Kidney epithelial cell (primary cell): ENCODE measurements at regions not wholly inside any gene's neighbourhood (a gene's known extent, or its start where the extent isn't known, plus 50 kb on each side); places are given as distances from the start of the nearest gene placed in this dataset.

Experiments used
- DNase-seq: peaks from one replicate; pipeline ENCODE4 v3.0.0-alpha.2; 2010; ENCODE audit warnings: low read depth
- H3K27me3 ChIP-seq: 2 replicates; pipeline ENCODE4 v1.6.0; 2011; ENCODE audit warnings: low read length; ENCODE audit not compliant: control insufficient read depth, insufficient read depth
- H3K36me3 ChIP-seq: 2 replicates; pipeline ENCODE4 v1.5.1; 2011; ENCODE audit warnings: low read length; ENCODE audit not compliant: control insufficient read depth, insufficient read depth
- H3K4me3 ChIP-seq: 2 replicates; pipeline ENCODE4 v1.5.1; 2011; ENCODE audit warnings: low read depth, mild to moderate bottlenecking, control low read depth, low read length
- TF ChIP-seq, protein P1 (sequence below): IDR thresholded peaks from 2 replicates; pipeline ENCODE4 v1.5.1; 2011; ENCODE audit warnings: mild to moderate bottlenecking, moderate library complexity, low read length, control low read depth, inconsistent platforms; ENCODE audit not compliant: insufficient read depth, poor library complexity, severe bottlenecking

DNA sequence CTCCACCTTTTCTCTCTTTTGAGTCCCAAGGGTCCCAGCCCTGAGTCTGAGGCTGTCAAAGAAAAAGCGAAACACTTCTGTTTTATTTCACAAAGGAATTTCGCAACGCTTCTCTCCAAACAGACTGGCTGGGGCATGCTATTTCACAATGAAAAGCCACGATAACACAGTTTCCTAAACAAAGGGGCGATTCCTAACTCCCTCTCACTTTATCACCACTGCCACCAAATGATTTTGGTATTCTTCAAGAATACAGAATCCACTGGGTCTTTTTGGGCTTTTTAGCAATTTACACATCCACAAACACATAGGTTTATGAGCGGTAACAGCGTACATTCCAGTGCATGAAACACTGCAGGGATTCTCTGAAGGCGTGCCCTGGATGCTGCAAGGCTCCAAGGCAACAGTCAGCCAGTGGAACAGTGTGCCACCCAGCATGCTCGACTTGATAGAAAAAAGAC is 161.2 kb downstream of the DAD1 start:
- no peak for DNase-seq
- no peaks in the 10 kb centered on the region for H3K27me3 ChIP-seq
- H3K36me3 ChIP-seq, result no peaks in the 10 kb centered on the region
- no peak overlapping the region for H3K4me3 ChIP-seq
- TF ChIP-seq, protein P1, sequence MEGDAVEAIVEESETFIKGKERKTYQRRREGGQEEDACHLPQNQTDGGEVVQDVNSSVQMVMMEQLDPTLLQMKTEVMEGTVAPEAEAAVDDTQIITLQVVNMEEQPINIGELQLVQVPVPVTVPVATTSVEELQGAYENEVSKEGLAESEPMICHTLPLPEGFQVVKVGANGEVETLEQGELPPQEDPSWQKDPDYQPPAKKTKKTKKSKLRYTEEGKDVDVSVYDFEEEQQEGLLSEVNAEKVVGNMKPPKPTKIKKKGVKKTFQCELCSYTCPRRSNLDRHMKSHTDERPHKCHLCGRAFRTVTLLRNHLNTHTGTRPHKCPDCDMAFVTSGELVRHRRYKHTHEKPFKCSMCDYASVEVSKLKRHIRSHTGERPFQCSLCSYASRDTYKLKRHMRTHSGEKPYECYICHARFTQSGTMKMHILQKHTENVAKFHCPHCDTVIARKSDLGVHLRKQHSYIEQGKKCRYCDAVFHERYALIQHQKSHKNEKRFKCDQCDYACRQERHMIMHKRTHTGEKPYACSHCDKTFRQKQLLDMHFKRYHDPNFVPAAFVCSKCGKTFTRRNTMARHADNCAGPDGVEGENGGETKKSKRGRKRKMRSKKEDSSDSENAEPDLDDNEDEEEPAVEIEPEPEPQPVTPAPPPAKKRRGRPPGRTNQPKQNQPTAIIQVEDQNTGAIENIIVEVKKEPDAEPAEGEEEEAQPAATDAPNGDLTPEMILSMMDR, result no peak

DNA sequence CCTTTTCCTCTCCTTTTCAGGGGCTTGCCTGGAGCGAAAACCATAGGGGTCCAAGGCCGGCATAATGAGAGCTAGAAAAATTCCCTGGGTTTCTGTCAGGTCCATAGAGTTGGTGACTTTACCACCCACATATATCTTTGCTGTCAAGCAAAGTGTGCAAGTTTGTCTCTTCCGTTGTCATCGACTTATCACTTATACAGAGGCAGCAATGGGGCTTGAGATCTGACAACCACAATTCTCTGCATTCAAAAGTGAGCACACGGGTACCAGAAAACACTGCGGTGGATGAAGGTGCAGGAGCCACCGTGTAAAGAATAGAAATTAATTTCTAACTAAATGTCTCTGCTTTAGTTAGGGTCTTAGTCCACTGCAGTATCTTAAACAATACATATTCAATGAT is 162.3 kb downstream of the DAD1 start:
- TF ChIP-seq, protein P1, result no peak
- Histone ChIP-seq H3K27me3 (no peaks in the 10 kb centered on the region), H3K4me3 (no peak overlapping the region), H3K36me3 (no peaks in the 10 kb centered on the region)
- DNase-seq, result no peak

DNA sequence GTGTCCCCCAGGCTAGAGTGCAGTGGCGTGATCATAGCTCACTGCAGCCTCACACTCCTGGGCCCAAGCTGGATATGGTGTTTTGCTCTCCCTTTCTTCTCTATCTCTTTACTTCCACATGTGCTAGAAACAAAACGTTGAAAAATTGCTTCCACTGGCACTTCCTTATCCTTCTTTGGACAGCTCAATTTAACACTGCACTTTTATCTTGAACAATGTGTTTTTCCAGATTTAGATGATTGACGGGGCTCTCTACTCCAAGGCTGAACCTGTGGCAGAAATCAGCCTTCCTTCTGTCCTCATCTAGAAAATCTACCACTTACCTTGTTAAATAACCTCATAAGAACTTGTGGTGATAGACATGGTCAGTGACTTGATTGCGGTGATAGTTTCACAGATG is 165.1 kb downstream of the DAD1 start:
- TF ChIP-seq, protein P1, result no peak
- H3K27me3 ChIP-seq, result no peaks in the 10 kb centered on the region
- no peak overlapping the region for H3K4me3 ChIP-seq
- no peaks in the 10 kb centered on the region for H3K36me3 ChIP-seq
- DNase-seq, result no peak

DNA sequence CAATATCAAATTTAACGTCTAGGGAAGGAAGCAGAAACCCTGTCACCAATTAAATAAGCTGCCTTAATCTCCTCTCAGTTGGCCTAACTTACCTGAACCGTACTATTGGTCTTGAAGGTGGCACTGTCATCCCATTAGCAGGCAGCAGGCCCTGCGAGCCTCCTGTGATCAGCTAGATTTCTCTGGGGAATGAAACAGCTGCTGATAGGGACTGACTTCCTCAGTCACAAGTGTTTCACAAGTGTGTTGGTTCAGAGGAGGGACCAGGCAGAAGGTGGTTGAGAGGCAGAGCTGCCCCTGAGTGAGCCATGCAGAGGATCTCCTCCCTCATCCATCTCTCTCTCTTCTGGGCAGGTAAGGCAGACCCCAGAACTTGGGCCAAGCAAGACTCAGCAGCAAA is 166.8 kb downstream of the DAD1 start:
- TF ChIP-seq, protein P1, result no peak
- no peak for DNase-seq
- Histone ChIP-seq H3K4me3 (no peak overlapping the region), H3K36me3 (no peaks in the 10 kb centered on the region), H3K27me3 (no peaks in the 10 kb centered on the region)

DNA sequence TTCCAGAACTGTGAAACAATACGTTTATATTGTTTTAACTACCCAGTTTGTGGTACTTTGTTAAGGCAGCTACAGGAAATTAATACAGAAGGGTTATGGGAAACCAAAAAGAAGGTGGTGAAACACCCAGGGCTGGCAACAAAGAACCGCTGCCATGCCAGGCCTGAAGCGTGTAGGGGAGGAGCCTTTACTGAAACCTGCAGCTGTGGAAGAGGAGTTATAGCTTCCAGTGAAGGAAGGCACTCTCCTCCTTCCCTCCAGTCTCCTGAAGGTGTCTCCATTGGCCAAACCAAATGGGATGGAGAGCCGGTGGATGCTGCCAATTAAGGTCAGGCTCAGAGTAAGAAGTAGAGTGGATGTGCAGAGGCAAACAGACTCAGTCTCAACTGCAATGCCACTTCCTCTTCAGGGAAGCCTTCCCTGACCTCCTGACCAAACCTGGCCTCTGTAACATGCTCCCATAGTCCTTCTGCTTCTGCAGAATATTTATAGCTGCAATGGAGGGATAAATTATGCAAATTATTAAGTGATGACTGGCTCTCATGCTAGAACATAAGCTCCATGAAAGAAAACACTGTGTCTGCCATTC is 168.3 kb downstream of the DAD1 start:
- TF ChIP-seq, protein P1, result no peak
- H3K27me3 ChIP-seq, result no peaks in the 10 kb centered on the region
- no peak for DNase-seq
- no peak overlapping the region for H3K4me3 ChIP-seq
- no peaks in the 10 kb centered on the region for H3K36me3 ChIP-seq

DNA sequence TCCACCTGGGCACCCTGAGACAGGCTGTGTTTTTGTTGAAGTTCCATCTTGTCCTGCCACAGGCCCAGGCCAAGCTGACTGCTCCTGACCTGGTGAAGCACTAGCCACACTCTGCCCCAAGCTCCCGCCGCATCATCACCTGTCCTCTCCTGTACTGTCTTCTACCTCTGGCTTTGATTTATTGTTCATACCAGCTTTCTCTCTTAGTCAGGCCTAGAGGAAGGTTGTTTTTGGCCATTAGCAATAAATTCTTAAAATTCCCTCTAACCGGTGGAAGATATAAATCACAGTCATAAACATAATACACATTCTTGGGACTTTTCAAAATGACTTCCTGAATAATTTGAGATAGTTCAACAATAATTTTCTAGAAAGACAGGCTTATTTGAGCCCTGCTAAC is 169.4 kb downstream of the DAD1 start:
- H3K36me3 ChIP-seq, result no peaks in the 10 kb centered on the region
- TF ChIP-seq, protein P1, result no peak
- no peak for DNase-seq
- H3K27me3 ChIP-seq, result no peaks in the 10 kb centered on the region
- no peak overlapping the region for H3K4me3 ChIP-seq
